Heart left ventricle (tissue), 16 donors: ENCODE measurements at regions not wholly inside any gene's neighbourhood (a gene's known extent, or its start where the extent isn't known, plus 50 kb on each side); places are given as distances from the start of the nearest gene placed in this dataset.

Experiments used
- ATAC-seq, 4 donors: fragments of 200-7000 bp; cut with Tn5 transposase; one replicate each; pipeline ENCODE4 v1.9.1; 2020 to 2022; ENCODE audit warnings: moderate library complexity in 4 of 4, mild to moderate bottlenecking in 3 of 4, moderate number of reproducible peaks in 1 of 4
- DNase-seq, 5 donors: peaks; one replicate each; pipeline ENCODE4 v3.0.0-alpha.2; 2020
- H3K27ac ChIP-seq, 12 donors: fragments of 200-600 bp; sonication (generic) in 4 of 12; one replicate each; pipeline versions ENCODE4 v1.5.0 to v1.8.0; 2016 to 2022; ENCODE audit warnings: mild to moderate bottlenecking in 2 of 12
- H3K27me3 ChIP-seq, 9 donors: fragments of 200-600 bp; sonication (generic) in 2 of 9; one replicate each; pipeline versions ENCODE4 v1.5.1 to v1.8.0; 2016 to 2022; ENCODE audit warnings: mild to moderate bottlenecking in 3 of 9
- H3K36me3 ChIP-seq, 9 donors: fragments of 200-600 bp; sonication (generic) in 2 of 9; one replicate each; pipeline versions ENCODE4 v1.5.0 to v1.8.0; 2018 to 2022; ENCODE audit warnings: mild to moderate bottlenecking in 2 of 9
- H3K4me1 ChIP-seq, 12 donors: fragments of 200-600 bp; sonication (generic) in 4 of 12; one replicate each; pipeline versions ENCODE4 v1.5.0 to v1.8.0; 2016 to 2022; ENCODE audit warnings: mild to moderate bottlenecking in 3 of 12
- H3K4me3 ChIP-seq, 12 donors: fragments of 200-600 bp; sonication (generic) in 4 of 12; one replicate each; pipeline versions ENCODE4 v1.5.0 to v1.8.0; 2017 to 2022; ENCODE audit warnings: mild to moderate bottlenecking in 9 of 12, moderate library complexity in 4 of 12
- H3K9me3 ChIP-seq, 12 donors: fragments of 200-600 bp; sonication (generic) in 4 of 12; one replicate each; pipeline versions ENCODE4 v1.5.0 to v1.8.0; 2016 to 2022; ENCODE audit warnings: mild to moderate bottlenecking in 1 of 12
- POLR2A ChIP-seq, 2 donors: fragments of 450-650 bp; IDR thresholded peaks; one replicate each; pipeline ENCODE4 v1.6.1; 2017; ENCODE audit warnings: antibody characterized with exemption in 2 of 2, mild to moderate bottlenecking in 2 of 2, moderate library complexity in 2 of 2
- WGBS, 4 donors: extraction: QIAGEN DNeasy Blood & Tissue Kit in 2 of 4; methylation state at CpG; one replicate each; pipeline versions ENCODE4 v1.1.5 to v1.1.7; 2013 to 2018; 5-methylcytosine and 5-hydroxymethylcytosine counted together
- intact Hi-C, 10 donors: fragments of 100-400 bp; cut with DNase I; formaldehyde crosslinking; loops; one replicate each; pipeline versions ENCODE4 v1.11.1 to v1.14.2; 2022
- TF ChIP-seq, protein P1 (sequence below), 12 donors: fragments of 200-600 bp; sonication (generic) in 4 of 12; IDR thresholded peaks; one replicate each; pipeline versions ENCODE4 v1.5.0 to v1.8.0; 2018 to 2022; ENCODE audit warnings: antibody characterized with exemption in 12 of 12, mild to moderate bottlenecking in 5 of 12
- donor health status: ischemic (EF 13 %, LVEDD 7.1; RV severe dilation, severe dysfunction).
- donor health status: healthy with polysubstance abuse.
- donor health status: DM: no; HTN: yes; CAD: no.
- donor health status: DM: no; HTN: no; CAD: no.
- donor health status: ischemic (EF 25% LVEDD 6.9; RV normal size, moderate dysfunction).
- donor health status: ischemic (EF 25% LVEDD 5.7; RV mildly dilated, moderate dysfunction).
- donor health status: healthy.
- donor health status: DM: yes; HTN: yes; CAD: no.
- donor health status: ischemic (EF 35%, LVEDD 5.7; RV mildly dilated, moderate dysfunction).
- donor health status: nonischemic (EF 11% LVEDD 7.7; RV severe dilation, severe dysfunction).
- donor health status: DM: yes; HTN: yes; CAD: no.
- donor health status: PGD.
- donor health status: ischemic (EF 29% LVEDD 5.4; RV normal size, mild dysfunction).
- donor health status: nonischemic (EF 23%, LVEDD 6.1; RV moderate dilation, normal function).

GRCh38 chr13:99875391-99875790 lies 96.2 kb downstream of the ZIC5 start:
- Histone ChIP-seq H3K27me3 (no peaks in the 10 kb centered on the region), H3K4me3 (no peak overlapping the region), H3K27ac (no peak overlapping the region), H3K4me1 (peaks cover 0 to 3% (median 0%) of the 10 kb centered on the region in 12 donors), H3K36me3 (no peaks in the 10 kb centered on the region), H3K9me3 (no peaks in the 10 kb centered on the region)
- ATAC-seq (no peak), DNase-seq (no peak)
- 82 to 90% (median 88%) methylated on average over 6 of the region's 6 CpGs for WGBS, 4 donors
- intact Hi-C loops: no loop called here
- TF ChIP-seq, protein P1, sequence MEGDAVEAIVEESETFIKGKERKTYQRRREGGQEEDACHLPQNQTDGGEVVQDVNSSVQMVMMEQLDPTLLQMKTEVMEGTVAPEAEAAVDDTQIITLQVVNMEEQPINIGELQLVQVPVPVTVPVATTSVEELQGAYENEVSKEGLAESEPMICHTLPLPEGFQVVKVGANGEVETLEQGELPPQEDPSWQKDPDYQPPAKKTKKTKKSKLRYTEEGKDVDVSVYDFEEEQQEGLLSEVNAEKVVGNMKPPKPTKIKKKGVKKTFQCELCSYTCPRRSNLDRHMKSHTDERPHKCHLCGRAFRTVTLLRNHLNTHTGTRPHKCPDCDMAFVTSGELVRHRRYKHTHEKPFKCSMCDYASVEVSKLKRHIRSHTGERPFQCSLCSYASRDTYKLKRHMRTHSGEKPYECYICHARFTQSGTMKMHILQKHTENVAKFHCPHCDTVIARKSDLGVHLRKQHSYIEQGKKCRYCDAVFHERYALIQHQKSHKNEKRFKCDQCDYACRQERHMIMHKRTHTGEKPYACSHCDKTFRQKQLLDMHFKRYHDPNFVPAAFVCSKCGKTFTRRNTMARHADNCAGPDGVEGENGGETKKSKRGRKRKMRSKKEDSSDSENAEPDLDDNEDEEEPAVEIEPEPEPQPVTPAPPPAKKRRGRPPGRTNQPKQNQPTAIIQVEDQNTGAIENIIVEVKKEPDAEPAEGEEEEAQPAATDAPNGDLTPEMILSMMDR (IDR thresholded peaks at IDR 0.05): no peak
- TF ChIP-seq POLR2A (IDR thresholded peaks at IDR 0.05): no peak

GRCh38 chr13:99873832-99874430 lies 97.6 kb downstream of the ZIC5 start:
- WGBS, 4 donors: 55 to 68% (median 62%) methylated on average over 3 of the region's 3 CpGs
- no peak overlapping the region for H3K4me3 ChIP-seq
- no peak for TF ChIP-seq POLR2A (IDR thresholded peaks at IDR 0.05)
- TF ChIP-seq, protein P1 (IDR thresholded peaks at IDR 0.05): no peak
- H3K27ac ChIP-seq: no peak overlapping the region
- intact Hi-C loops: no loop called here
- H3K4me1 ChIP-seq: peaks cover 0 to 1% (median 0%) of the 10 kb centered on the region in 12 donors
- ATAC-seq (no peak), DNase-seq (no peak)
- H3K9me3 ChIP-seq: no peaks in the 10 kb centered on the region
- no peaks in the 10 kb centered on the region for H3K36me3 ChIP-seq
- H3K27me3 ChIP-seq: no peaks in the 10 kb centered on the region

DNA sequence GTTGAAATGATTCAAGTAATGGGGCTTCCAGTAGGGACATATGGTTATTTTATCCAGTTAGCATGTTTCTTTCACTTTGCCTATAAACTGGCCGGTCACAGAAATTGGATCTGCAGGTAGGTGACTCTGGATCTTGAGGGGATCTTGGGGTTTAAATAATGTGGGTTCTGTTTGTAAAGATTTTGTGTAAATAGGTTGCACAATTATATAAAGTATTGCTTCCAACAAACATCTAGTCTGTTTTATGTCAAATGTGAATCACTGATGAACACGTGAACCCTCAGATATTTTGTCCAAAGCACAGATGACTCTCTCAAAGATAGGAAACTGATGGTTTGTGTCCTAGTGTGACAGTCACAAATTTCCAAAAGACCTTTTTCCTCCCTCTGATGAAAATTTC lies 98.4 kb downstream of the ZIC5 start:
- Histone ChIP-seq H3K36me3 (no peaks in the 10 kb centered on the region), H3K27me3 (no peaks in the 10 kb centered on the region), H3K4me1 (no peaks in the 10 kb centered on the region), H3K9me3 (no peaks in the 10 kb centered on the region), H3K27ac (no peak overlapping the region), H3K4me3 (no peak overlapping the region)
- no peak for TF ChIP-seq POLR2A (IDR thresholded peaks at IDR 0.05)
- TF ChIP-seq, protein P1 (IDR thresholded peaks at IDR 0.05): no peak
- 87 to 93% (median 91%) methylated on average over 2 of the region's 2 CpGs for WGBS, 4 donors
- DNase-seq (no peak), ATAC-seq (no peak)
- intact Hi-C loops: no loop called here

GRCh38 chr13:99871249-99871898 lies 100.2 kb downstream of the ZIC5 start:
- H3K4me1 ChIP-seq: no peaks in the 10 kb centered on the region
- TF ChIP-seq, protein P1 (IDR thresholded peaks at IDR 0.05): no peak
- no peak for TF ChIP-seq POLR2A (IDR thresholded peaks at IDR 0.05)
- H3K27ac ChIP-seq: no peak overlapping the region
- H3K9me3 ChIP-seq: no peaks in the 10 kb centered on the region
- ATAC-seq (no peak), DNase-seq (no peak)
- H3K4me3 ChIP-seq: no peak overlapping the region
- 79 to 83% (median 82%) methylated on average over 6 of the region's 6 CpGs for WGBS, 4 donors
- no peaks in the 10 kb centered on the region for H3K36me3 ChIP-seq
- H3K27me3 ChIP-seq: no peaks in the 10 kb centered on the region
- intact Hi-C loops: no loop called here
